ENCODE measurements at regions not wholly inside any gene's neighbourhood (a gene's known extent, or its start where the extent isn't known, plus 50 kb on each side); places are given as distances from the start of the nearest gene placed in this dataset.

DNA sequence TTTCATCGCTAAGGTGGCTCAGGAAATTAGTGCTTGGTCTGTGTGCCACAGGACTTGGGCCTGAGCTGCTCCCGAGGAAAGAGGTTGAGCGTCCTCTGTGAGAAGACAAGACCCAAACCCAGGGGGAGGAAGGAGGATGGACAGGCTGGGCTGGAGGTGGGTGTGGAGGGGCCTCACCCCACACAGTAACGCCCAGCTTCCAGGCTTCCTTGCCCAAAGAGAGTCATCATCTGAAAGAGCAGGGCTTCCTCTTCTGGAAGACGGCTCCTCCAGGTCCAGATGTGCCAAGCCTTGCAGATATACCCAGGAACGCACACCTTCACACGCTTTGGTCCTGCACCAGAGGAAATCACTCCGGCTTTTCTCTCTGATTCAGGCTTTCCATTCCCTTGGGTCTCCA, 127.8 kb upstream of the MGMT start:
- TF ChIP-seq, protein P1, sequence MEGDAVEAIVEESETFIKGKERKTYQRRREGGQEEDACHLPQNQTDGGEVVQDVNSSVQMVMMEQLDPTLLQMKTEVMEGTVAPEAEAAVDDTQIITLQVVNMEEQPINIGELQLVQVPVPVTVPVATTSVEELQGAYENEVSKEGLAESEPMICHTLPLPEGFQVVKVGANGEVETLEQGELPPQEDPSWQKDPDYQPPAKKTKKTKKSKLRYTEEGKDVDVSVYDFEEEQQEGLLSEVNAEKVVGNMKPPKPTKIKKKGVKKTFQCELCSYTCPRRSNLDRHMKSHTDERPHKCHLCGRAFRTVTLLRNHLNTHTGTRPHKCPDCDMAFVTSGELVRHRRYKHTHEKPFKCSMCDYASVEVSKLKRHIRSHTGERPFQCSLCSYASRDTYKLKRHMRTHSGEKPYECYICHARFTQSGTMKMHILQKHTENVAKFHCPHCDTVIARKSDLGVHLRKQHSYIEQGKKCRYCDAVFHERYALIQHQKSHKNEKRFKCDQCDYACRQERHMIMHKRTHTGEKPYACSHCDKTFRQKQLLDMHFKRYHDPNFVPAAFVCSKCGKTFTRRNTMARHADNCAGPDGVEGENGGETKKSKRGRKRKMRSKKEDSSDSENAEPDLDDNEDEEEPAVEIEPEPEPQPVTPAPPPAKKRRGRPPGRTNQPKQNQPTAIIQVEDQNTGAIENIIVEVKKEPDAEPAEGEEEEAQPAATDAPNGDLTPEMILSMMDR (IDR thresholded peaks at IDR 0.05; ENCODE audit: poor library complexity, severe bottlenecking), result no peak
- H3K4me1 ChIP-seq (ENCODE audit: insufficient read depth, poor library complexity, severe bottlenecking), result no peaks in the 10 kb centered on the region
- no peaks in the 10 kb centered on the region for H3K27me3 ChIP-seq (ENCODE audit: insufficient read depth, poor library complexity, severe bottlenecking)
- H3K9me3 ChIP-seq (ENCODE audit: severe bottlenecking), result no peaks in the 10 kb centered on the region
- H3K4me3 ChIP-seq (ENCODE audit: severe bottlenecking), result no peak overlapping the region
- no peak overlapping the region for H3K27ac ChIP-seq (ENCODE audit: poor library complexity, severe bottlenecking)
- DNase-seq (ENCODE audit: low spot score), result no peak
- no peaks in the 10 kb centered on the region for H3K36me3 ChIP-seq (ENCODE audit: low read depth)
- ATAC-seq (ENCODE audit: low read depth), result no peak

- ATAC-seq (ENCODE audit: low read depth) (no peak), DNase-seq (ENCODE audit: low spot score) (no peak)
- Histone ChIP-seq H3K36me3 (ENCODE audit: low read depth) (no peaks in the 10 kb centered on the region), H3K4me1 (ENCODE audit: insufficient read depth, poor library complexity, severe bottlenecking) (no peaks in the 10 kb centered on the region), H3K9me3 (ENCODE audit: severe bottlenecking) (no peaks in the 10 kb centered on the region), H3K4me3 (ENCODE audit: severe bottlenecking) (no peak overlapping the region), H3K27me3 (ENCODE audit: insufficient read depth, poor library complexity, severe bottlenecking) (no peaks in the 10 kb centered on the region), H3K27ac (ENCODE audit: poor library complexity, severe bottlenecking) (no peak overlapping the region)
- TF ChIP-seq, protein P1 (IDR thresholded peaks at IDR 0.05; ENCODE audit: poor library complexity, severe bottlenecking), result no peak
Measured at GRCh38 chr10:129339841-129340240, 127.2 kb upstream of the MGMT start.

- TF ChIP-seq, protein P1 (IDR thresholded peaks at IDR 0.05; ENCODE audit: poor library complexity, severe bottlenecking), result no peak
- Histone ChIP-seq H3K27ac (ENCODE audit: poor library complexity, severe bottlenecking) (no peak overlapping the region), H3K4me3 (ENCODE audit: severe bottlenecking) (no peak overlapping the region), H3K4me1 (ENCODE audit: insufficient read depth, poor library complexity, severe bottlenecking) (no peaks in the 10 kb centered on the region), H3K9me3 (ENCODE audit: severe bottlenecking) (no peaks in the 10 kb centered on the region), H3K27me3 (ENCODE audit: insufficient read depth, poor library complexity, severe bottlenecking) (no peaks in the 10 kb centered on the region), H3K36me3 (ENCODE audit: low read depth) (no peaks in the 10 kb centered on the region)
- no peak for DNase-seq (ENCODE audit: low spot score)
- ATAC-seq (ENCODE audit: low read depth), result no peak
Measured at GRCh38 chr10:129341087-129341486, 126.0 kb upstream of the MGMT start.

DNA sequence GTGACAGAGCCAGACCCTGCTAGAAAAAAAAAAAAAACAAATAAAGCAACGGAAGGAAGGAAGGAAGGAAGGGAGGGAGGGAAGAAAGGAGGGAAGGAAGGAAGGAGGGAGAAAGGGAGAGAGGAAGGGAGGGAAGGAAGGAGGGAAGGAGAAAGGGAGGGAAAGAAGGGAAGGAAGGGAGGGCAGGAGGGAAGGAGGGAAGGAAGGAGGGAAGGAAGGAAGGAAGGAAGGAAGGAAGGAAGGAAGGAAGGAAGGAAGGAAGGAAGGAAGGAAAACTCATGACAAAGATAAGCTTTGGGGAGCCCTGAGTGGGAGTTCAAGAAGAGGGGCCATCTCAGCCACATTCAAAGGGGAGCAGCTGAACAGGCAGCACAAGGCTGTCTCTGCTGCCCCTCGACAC, 124.7 kb upstream of the MGMT start:
- Histone ChIP-seq H3K27ac (ENCODE audit: poor library complexity, severe bottlenecking) (no peak overlapping the region), H3K4me3 (ENCODE audit: severe bottlenecking) (no peak overlapping the region), H3K4me1 (ENCODE audit: insufficient read depth, poor library complexity, severe bottlenecking) (no peaks in the 10 kb centered on the region), H3K36me3 (ENCODE audit: low read depth) (no peaks in the 10 kb centered on the region), H3K27me3 (ENCODE audit: insufficient read depth, poor library complexity, severe bottlenecking) (no peaks in the 10 kb centered on the region), H3K9me3 (ENCODE audit: severe bottlenecking) (no peaks in the 10 kb centered on the region)
- ATAC-seq (ENCODE audit: low read depth) (no peak), DNase-seq (ENCODE audit: low spot score) (no peak)
- TF ChIP-seq, protein P1 (IDR thresholded peaks at IDR 0.05; ENCODE audit: poor library complexity, severe bottlenecking), result no peak

GRCh38 chr10:129343141-129343540, 123.9 kb upstream of the MGMT start:
- H3K27me3 ChIP-seq (ENCODE audit: insufficient read depth, poor library complexity, severe bottlenecking), result no peaks in the 10 kb centered on the region

More at GRCh38 chr10:129343141-129343540, 123.9 kb upstream of the MGMT start:
- ATAC-seq (ENCODE audit: low read depth), result no peak
- Histone ChIP-seq H3K4me3 (ENCODE audit: severe bottlenecking) (no peak overlapping the region), H3K27ac (ENCODE audit: poor library complexity, severe bottlenecking) (no peak overlapping the region), H3K4me1 (ENCODE audit: insufficient read depth, poor library complexity, severe bottlenecking) (no peaks in the 10 kb centered on the region), H3K9me3 (ENCODE audit: severe bottlenecking) (no peaks in the 10 kb centered on the region), H3K36me3 (ENCODE audit: low read depth) (no peaks in the 10 kb centered on the region)
- TF ChIP-seq, protein P1 (IDR thresholded peaks at IDR 0.05; ENCODE audit: poor library complexity, severe bottlenecking), result no peak
- no peak for DNase-seq (ENCODE audit: low spot score)

Data from RWPE2 (cell line).